ENCODE measurements at regions not wholly inside any gene's neighbourhood (a gene's known extent, or its start where the extent isn't known, plus 50 kb on each side); places are given as distances from the start of the nearest gene placed in this dataset.

DNA sequence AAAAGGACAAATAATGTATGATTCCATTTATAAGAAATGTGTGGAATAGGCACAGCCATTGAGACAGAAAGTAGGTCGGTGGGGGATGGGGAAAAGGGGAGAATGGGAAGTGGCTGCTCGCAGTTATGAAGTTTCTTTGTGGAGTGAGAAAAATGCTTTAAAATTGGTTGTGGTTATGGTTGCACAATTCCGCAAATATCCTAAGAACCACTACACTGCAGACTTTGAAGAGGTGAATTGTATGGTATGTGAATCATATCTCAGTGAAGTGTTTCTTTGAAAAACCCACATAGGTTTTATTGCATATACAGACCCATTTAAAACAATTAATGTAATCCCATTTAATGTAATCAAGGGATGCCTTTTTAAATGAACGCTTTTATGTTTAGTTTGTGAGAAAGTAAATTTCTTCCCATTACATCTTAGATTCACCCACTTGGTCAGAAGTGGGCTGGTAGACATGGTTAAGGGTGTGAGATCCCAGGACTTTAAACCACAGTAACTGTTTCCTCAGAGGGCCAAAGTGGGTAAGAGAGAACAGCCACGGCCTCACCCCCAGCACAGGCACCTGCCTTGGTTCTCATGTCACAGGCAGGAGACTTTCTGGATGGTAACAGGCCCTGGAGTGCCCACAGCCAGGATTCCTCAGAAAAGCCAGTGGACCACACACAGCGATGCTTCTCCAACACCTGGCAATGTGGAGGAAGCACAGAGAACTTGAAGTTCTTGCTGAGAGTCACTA lies 119.3 kb upstream of the GJB6 start:
- no peak for FAIRE-seq
- POLR2A ChIA-PET, result no interaction called here
- H3K36me3 ChIP-seq (ENCODE audit: control insufficient read depth, insufficient read depth, low read length), result no peaks in the 10 kb centered on the region

More for the DNA sequence above, 119.3 kb upstream of the GJB6 start:
- BruUV-seq (replicated peaks), result no TSS peak
- H3K9ac ChIP-seq (ENCODE audit: insufficient read depth in 1 of 2, low read depth in 2 of 2, low read length in 2 of 2), result no peak overlapping the region
- H3K4me2 ChIP-seq (ENCODE audit: insufficient read depth, low read length), result no peak overlapping the region
- 1% methylated on average over 6 of the region's 6 CpGs for WGBS (ENCODE audit: insufficient coverage, low coverage, missing lambda C conversion rate)
- no peak for ATAC-seq
- H4K20me1 ChIP-seq (replicated peaks; ENCODE audit: control insufficient read depth, insufficient read depth, low read length), result no peaks in the 10 kb centered on the region
- H3K79me2 ChIP-seq (ENCODE audit: control insufficient read depth, insufficient read depth, low read length), result no peaks in the 10 kb centered on the region
- H3K4me1 ChIP-seq (replicated peaks in 1 of 2; ENCODE audit: control insufficient read depth in 2 of 2, insufficient read depth in 2 of 2, low read length in 2 of 2), result no peaks in the 10 kb centered on the region
- no peak overlapping the region for H3K27ac ChIP-seq (ENCODE audit: extremely low read depth, low read depth, low read length)
- H3K9me3 ChIP-seq (replicated peaks; ENCODE audit: control insufficient read depth, insufficient read depth, low read depth, low read length), result no peaks in the 10 kb centered on the region
- CTCF ChIA-PET (ENCODE audit: low intra/inter-chr PET ratio), result no interaction called here
- no peaks in the 10 kb centered on the region for H3K9me1 ChIP-seq (ENCODE audit: control insufficient read depth, insufficient read depth, low read length)
- no peaks in the 10 kb centered on the region for H3K27me3 ChIP-seq (ENCODE audit: control insufficient read depth in 2 of 2, insufficient read depth in 2 of 2, low read length in 2 of 2)
- DNase-seq (ENCODE audit: extremely low read depth in 1 of 4, low spot score in 3 of 4), result no peak
- no peak overlapping the region for H3K4me3 ChIP-seq
- in situ Hi-C loops (cut with MboI) (no loop called here), intact Hi-C loops (cut with micrococcal nuclease) (no loop called here)
- no peak overlapping the region for H2AFZ ChIP-seq (ENCODE audit: low read depth, low read length)
- TF ChIP-seq MAFK (IDR thresholded peaks at IDR 0.05; ENCODE audit: low read length), result no peak
- no peak for TF ChIP-seq PTRF (tag; IDR thresholded peaks at IDR 0.05)
- TF ChIP-seq ZNF696 (CRISPR knock-in tag; conservative IDR thresholded peaks at IDR 0.05), result no peak
- TF ChIP-seq ZNF79 (CRISPR knock-in tag; IDR thresholded peaks at IDR 0.05; ENCODE audit: low read depth), result no peak
- TF ChIP-seq, protein P1, sequence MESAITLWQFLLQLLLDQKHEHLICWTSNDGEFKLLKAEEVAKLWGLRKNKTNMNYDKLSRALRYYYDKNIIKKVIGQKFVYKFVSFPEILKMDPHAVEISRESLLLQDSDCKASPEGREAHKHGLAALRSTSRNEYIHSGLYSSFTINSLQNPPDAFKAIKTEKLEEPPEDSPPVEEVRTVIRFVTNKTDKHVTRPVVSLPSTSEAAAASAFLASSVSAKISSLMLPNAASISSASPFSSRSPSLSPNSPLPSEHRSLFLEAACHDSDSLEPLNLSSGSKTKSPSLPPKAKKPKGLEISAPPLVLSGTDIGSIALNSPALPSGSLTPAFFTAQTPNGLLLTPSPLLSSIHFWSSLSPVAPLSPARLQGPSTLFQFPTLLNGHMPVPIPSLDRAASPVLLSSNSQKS (CRISPR knock-in tag; IDR thresholded peaks at IDR 0.05), result no peak
- TF ChIP-seq, protein P2, sequence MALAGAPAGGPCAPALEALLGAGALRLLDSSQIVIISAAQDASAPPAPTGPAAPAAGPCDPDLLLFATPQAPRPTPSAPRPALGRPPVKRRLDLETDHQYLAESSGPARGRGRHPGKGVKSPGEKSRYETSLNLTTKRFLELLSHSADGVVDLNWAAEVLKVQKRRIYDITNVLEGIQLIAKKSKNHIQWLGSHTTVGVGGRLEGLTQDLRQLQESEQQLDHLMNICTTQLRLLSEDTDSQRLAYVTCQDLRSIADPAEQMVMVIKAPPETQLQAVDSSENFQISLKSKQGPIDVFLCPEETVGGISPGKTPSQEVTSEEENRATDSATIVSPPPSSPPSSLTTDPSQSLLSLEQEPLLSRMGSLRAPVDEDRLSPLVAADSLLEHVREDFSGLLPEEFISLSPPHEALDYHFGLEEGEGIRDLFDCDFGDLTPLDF (CRISPR knock-in tag; IDR thresholded peaks at IDR 0.05), result no peak
- TF ChIP-seq, protein P3, sequence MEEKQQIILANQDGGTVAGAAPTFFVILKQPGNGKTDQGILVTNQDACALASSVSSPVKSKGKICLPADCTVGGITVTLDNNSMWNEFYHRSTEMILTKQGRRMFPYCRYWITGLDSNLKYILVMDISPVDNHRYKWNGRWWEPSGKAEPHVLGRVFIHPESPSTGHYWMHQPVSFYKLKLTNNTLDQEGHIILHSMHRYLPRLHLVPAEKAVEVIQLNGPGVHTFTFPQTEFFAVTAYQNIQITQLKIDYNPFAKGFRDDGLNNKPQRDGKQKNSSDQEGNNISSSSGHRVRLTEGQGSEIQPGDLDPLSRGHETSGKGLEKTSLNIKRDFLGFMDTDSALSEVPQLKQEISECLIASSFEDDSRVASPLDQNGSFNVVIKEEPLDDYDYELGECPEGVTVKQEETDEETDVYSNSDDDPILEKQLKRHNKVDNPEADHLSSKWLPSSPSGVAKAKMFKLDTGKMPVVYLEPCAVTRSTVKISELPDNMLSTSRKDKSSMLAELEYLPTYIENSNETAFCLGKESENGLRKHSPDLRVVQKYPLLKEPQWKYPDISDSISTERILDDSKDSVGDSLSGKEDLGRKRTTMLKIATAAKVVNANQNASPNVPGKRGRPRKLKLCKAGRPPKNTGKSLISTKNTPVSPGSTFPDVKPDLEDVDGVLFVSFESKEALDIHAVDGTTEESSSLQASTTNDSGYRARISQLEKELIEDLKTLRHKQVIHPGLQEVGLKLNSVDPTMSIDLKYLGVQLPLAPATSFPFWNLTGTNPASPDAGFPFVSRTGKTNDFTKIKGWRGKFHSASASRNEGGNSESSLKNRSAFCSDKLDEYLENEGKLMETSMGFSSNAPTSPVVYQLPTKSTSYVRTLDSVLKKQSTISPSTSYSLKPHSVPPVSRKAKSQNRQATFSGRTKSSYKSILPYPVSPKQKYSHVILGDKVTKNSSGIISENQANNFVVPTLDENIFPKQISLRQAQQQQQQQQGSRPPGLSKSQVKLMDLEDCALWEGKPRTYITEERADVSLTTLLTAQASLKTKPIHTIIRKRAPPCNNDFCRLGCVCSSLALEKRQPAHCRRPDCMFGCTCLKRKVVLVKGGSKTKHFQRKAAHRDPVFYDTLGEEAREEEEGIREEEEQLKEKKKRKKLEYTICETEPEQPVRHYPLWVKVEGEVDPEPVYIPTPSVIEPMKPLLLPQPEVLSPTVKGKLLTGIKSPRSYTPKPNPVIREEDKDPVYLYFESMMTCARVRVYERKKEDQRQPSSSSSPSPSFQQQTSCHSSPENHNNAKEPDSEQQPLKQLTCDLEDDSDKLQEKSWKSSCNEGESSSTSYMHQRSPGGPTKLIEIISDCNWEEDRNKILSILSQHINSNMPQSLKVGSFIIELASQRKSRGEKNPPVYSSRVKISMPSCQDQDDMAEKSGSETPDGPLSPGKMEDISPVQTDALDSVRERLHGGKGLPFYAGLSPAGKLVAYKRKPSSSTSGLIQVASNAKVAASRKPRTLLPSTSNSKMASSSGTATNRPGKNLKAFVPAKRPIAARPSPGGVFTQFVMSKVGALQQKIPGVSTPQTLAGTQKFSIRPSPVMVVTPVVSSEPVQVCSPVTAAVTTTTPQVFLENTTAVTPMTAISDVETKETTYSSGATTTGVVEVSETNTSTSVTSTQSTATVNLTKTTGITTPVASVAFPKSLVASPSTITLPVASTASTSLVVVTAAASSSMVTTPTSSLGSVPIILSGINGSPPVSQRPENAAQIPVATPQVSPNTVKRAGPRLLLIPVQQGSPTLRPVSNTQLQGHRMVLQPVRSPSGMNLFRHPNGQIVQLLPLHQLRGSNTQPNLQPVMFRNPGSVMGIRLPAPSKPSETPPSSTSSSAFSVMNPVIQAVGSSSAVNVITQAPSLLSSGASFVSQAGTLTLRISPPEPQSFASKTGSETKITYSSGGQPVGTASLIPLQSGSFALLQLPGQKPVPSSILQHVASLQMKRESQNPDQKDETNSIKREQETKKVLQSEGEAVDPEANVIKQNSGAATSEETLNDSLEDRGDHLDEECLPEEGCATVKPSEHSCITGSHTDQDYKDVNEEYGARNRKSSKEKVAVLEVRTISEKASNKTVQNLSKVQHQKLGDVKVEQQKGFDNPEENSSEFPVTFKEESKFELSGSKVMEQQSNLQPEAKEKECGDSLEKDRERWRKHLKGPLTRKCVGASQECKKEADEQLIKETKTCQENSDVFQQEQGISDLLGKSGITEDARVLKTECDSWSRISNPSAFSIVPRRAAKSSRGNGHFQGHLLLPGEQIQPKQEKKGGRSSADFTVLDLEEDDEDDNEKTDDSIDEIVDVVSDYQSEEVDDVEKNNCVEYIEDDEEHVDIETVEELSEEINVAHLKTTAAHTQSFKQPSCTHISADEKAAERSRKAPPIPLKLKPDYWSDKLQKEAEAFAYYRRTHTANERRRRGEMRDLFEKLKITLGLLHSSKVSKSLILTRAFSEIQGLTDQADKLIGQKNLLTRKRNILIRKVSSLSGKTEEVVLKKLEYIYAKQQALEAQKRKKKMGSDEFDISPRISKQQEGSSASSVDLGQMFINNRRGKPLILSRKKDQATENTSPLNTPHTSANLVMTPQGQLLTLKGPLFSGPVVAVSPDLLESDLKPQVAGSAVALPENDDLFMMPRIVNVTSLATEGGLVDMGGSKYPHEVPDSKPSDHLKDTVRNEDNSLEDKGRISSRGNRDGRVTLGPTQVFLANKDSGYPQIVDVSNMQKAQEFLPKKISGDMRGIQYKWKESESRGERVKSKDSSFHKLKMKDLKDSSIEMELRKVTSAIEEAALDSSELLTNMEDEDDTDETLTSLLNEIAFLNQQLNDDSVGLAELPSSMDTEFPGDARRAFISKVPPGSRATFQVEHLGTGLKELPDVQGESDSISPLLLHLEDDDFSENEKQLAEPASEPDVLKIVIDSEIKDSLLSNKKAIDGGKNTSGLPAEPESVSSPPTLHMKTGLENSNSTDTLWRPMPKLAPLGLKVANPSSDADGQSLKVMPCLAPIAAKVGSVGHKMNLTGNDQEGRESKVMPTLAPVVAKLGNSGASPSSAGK (IDR thresholded peaks at IDR 0.05), result no peak
- no peak for TF ChIP-seq TGIF2 (CRISPR knock-in tag; IDR thresholded peaks at IDR 0.05)
- no peak for TF ChIP-seq KLF13 (tag; IDR thresholded peaks at IDR 0.05; ENCODE audit: borderline replicate concordance, low read depth)
